Stimulated activated CD8-positive, alpha-beta memory T cell treated with anti-CD3 and anti-CD28 coated beads, Interleukin-7, amount 100 ng/mL, for 24 hours (primary cell): ENCODE measurements at regions not wholly inside any gene's neighbourhood (a gene's known extent, or its start where the extent isn't known, plus 50 kb on each side); places are given as distances from the start of the nearest gene placed in this dataset.
"Not testable (repeated sequence)": the region's sequence is repeated elsewhere in the genome, so short reads cannot be mapped to it uniquely, and the experiment has no call there.

Source experiments
- DNase-seq: peaks from one replicate; pipeline ENCODE4 v3.0.0-alpha.2; 2020; ENCODE audit warnings: low read depth

DNA sequence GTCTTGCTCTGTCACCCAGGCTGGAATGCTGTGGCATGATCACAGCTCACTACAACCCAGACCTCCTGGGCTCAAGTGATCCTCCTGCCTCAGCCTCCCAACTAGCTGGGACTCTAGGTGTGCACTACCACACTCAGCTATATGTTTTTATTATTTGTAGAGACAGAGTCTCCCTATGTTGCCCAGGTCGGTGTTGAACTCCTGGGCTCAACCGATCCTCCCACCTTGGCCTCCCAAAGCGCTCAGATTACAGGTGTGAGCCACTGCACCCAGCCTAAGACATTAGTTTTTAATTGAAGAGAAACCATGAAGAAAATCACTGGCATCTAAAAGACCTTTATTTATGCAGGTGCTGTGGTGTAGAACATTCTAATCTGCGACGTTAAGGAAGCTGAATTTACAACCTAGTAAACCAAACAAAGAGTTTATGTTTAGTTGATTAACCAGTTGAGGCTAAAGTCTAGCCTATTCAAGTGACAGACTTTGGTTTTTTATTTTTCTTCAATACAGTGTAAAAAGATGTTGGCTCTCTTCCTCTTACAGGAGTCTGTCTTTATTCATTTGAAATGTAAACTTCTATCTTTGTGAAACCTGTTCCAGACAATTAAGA is 52.5 kb upstream of the NBL1 start:
- no peak for DNase-seq

DNA sequence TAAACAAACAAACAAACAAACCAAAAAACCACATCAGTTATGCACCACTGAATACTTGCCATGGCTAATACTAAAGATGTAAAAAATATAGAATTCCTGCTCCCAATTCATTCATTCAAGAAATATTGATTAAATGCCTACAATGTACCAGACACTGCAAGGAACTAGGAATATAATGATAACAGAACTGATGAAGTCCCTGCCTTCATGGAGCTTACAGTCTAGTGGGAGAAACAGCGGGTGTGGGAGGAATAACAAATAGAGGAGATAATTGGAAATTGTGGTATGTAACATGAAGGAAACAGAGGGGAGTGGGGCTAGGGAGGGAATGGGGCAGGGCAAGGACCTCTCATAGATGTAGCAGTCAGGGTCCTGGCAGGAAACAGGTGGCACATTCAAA is 58.6 kb upstream of the NBL1 start:
- no peak for DNase-seq

DNA sequence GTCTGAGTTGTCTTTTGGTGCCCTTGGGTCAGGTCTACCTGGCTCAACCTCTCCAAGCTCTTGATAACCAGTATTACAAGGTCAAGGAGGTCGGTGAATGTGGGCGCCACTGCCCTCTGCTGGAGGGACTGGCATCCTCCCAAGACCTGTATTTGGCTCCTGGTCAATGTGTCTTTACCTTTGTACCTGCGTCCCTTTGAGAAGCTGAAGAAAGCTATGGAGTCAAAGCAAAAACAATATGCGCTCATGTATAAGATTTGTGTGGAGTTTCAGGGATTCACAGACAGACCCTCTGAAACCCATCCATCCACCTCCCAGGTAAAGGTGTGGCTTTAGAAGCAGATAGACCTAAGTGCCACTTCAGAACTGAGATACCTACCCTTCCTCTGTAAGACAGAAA is 61.8 kb upstream of the NBL1 start:
- DNase-seq: peak; percentile 58

DNA sequence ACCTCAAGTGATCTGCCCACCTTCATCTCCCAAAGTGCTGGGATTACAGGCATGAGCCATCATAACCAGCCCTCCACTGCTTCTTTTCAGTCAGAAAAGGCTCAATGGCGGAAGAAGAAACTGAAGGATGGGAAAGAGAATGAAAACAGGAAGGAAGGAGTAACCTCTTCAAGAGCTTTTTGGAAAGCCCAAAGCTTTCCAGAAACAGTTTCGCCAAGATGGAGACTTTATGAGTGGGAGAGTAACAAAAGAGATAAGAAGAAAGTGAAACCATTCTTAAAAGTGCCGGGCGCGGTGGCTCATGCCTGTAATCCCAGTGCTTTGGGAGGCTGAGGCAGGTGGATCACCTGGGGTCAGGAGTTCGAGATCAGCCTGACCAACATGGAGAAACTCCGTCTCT is 62.7 kb upstream of the NBL1 start:
- no peak for DNase-seq

DNA sequence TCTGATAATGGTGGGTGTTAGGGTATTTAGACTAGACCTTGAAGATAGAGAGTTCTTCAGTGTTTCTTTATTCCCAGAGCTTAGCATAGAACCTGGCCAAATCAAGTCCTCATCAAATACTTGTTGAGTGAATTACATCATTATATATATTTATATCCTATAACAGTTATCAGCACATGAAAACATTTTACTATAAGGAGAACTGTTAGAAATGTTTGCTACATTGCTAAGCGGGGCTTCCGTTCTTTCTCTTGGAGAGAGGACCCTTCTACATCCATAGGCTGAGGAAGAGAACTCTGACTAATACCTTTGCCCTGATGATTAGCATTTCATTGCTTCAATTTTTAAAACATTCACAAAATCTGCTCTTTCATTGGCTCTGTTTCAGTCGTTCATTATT is 66.5 kb upstream of the NBL1 start:
- DNase-seq: no peak

DNA sequence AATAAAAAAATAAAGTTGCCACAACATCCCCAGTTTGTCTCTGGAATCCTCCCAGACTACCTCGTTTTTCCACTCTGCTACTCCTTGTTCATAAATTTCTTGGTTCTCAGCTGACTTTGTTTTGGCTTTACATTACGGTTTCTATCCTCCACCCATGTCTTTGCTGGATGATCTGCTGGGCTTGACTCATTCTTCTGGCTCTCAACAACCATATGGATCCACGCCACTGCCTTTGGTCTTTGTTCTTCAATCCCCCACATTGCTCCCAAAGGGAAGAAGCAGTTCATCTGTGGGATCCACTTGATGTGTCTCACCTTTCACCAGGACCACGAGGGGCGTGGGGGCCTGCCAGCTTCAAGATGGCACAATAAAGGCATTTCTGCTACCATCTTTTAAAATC is 67.1 kb upstream of the NBL1 start:
- DNase-seq: no peak

DNA sequence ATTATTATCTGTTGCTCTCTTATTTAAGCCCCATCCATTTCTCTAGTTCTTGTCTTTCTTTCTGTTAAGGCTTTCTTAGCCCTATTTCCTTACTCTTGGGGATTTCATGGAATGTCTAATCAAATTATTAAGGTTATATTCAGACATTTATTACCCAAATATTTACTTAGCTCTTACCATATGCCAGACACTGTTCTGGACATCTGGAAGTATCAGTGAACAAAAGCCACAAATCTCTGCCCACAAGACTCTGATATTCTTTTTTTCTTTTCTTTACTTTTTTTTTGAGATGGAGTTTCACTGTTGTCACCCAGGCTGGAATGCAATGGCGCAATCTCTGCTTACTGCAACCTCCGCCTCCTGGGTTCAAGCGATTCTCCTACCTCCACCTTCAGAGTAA is 74.3 kb upstream of the NBL1 start:
- no peak for DNase-seq

DNA sequence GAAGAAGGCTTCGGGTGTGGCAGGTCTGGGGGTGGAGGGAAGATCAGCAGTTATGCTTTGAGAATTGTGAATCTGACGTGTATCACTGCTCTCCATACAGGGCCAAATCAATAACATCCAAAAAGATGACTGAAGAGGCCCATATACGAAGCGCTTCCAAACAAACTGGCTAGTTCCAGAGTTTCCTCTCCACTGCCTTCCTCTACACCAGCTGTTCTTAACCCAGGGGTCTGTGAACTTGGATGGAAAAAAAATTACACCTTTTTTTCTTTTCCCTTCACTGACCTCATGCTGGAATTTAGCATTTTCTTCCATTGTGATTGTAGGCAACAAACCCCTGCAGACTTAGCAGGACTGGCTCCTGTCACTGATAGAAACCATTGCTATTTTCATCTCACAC is 77.1 kb upstream of the NBL1 start:
- no peak for DNase-seq

DNA sequence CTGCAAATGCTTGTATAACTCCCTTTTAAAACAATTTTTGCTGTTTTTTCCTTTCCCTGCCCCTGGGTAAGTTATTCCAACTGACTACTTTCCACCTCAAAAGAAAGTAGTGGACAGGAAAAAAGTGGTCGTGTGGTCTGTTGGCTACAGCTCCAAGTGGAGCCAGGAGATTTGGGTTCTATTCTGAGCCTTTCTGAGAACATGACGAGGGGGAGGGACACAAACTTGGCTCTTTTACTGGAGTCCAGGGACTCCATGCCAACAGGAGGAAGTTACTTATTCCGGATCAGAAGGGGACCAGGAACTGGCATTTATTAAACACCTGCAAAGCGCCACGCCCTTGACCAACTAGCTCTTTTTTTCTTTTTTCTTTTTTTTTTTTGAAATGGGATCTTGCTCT is 79.0 kb upstream of the CAPZB start:
- DNase-seq: no peak

DNA sequence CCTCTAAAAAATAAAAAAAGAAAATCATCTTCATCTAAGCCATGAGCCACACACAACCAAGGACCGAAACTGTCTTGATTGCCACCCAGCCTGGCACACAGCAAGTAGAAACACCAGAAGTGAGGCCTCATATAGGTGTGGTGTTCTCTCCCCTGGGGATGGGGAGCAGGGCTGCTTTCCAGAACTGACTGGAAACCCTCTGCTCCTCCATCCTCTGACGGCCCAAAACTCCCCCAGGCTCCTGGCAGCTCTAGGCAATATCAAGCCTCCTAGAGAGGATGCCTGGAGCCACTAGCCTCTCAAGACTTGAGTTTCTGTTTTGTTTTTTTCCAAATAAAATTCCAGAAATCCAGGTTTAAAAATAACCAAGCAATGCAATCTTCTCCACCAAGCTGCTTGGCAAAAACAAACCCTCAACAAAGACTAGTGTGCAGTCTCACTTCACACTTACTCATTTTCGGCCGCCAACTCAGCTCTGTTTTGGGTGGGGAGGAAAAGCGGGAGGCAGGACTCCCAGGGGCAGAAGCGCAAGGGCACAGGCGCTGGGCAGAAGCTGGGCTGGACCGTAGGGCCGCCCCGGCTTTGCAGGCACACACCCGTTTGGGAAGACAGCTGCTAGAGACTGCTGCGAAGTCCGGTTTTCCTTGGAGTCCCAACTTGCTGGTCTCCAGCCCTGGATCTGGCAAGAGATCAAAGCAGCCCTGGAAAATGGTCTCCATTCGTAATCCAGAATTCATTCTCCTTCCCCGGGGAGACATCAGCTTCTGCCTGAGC is 78.2 kb upstream of the CAPZB start:
- no peak for DNase-seq

DNA sequence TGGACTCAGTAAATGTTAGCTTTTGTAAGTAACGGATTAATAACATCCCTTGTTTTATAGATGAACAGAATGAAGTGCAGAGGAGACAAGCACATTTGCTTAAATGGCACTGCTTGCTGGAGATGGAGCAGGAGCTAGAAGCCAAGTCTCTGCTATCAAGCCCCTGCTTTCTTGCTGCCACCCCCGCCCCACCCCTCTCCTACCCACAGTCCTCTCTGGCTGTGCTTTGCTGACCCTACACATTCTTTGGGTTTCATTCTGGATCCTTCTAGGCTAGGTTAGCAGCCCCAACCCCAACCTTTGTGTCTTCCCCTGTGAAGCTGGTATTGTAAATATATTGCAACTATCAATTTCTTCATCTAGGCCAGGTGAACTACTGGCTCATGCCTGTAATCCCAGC is 77.5 kb upstream of the CAPZB start:
- DNase-seq: no peak

DNA sequence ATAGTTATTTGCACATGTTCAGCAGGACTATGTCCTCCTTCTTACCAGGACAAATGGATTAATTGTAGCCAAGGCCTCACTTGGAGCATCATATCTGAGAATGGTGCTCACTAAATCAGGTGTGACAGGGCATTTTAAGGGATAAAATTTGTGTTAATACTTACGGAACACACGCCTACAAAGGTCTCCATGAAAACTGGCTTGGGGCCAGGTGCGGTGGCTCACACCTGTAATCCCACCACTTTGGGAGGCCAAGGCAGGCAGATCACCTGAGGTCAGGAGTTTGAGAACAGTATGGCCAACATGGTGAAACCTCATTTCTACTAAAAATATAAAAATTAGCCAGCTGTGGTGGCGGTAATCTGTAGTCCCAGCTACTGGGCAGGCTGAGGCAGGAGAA is 75.1 kb upstream of the CAPZB start:
- no peak for DNase-seq

DNA sequence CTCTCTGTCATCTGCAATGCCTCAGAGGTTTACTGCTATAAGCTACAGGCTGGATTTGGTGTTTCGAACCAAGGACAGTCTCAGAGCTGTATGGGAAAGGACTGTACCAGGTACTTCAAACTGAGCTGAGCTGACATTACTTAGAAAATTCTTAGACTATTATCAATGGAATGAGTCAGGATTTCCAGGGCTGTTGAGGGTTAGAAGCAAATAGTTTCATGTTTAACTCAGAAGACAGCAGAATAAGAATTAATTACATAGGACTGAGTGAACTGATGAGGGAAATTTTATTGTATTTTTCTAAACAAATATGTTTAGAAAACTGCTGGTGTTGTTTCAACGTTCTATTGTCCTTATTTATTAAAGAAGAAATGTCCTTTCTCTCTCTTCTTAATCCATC is 74.3 kb upstream of the CAPZB start:
- no peak for DNase-seq

DNA sequence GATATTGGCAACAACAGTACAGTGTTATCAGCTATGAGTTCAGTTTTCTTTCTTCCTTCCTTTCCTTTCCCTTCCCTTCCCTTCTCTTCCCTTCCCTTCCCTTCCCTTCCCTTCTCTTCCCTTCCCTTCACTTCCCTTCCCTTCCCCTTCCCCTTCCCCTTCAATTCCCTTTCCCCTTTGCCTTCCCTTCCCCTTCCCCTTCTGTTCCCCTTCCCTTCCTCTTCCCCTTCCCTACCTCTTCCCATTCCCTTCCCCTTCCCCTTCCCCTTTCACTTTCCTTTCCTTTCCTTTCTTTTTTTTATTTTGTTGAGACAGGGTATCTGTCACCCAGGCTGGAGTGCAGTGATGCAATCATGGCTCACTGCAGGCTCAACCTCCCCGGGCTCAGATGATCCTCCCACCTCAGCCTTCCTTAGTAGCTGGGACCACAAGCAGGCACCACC is 72.3 kb upstream of the CAPZB start:
- no peak for DNase-seq

DNA sequence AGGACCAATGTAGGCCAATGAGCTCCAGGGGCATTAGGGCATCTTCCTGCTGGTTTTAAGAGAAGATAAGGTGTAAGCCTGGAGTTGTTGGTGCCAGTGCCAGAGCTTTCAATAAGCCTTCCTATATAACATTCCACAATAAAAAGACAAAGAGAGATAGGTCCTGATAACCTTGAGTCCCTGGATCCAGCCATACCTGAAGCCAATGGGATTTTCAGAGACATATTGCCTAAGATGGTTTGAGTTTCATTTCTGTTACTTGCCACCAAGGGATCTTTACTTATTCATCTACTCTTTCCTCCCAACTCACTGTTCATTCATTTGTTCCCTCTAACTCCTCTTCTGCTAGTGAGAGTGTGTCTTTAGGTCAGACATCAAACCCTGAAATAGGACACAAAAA is 68.8 kb upstream of the CAPZB start:
- DNase-seq: no peak

DNA sequence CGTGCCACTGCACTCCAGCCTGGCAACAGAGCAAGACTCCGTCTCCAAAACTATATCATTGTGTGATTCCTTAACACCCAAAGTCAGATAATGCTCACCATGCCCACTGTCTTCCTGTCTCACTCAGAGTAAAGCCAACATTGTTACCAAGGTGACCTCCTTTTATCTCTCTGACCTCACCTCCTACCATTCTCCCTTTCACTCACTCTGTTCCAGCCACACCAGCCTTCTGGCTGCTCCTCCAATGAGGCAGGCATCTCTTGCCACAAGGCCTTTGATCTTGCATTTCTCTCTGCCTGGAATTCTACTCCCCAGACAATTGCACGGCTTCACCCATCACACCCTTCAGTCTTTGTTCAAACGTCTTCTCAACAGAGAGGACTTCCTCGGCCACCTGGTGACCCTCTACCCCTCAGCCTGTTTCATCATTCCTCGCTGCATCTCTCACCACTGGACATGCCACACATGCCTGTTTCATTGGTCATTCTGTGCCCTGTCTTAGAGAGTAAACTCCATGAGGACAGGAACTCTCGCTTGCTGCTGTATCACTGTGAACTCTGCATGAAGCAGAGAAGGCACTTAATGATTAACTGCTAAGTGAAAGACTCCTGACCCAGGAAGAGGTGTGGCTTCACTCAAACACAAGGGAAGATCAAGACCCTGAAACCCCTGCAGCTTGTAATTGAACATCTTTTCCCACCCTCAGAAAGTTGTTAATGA is 67.1 kb upstream of the CAPZB start:
- no peak for DNase-seq

DNA sequence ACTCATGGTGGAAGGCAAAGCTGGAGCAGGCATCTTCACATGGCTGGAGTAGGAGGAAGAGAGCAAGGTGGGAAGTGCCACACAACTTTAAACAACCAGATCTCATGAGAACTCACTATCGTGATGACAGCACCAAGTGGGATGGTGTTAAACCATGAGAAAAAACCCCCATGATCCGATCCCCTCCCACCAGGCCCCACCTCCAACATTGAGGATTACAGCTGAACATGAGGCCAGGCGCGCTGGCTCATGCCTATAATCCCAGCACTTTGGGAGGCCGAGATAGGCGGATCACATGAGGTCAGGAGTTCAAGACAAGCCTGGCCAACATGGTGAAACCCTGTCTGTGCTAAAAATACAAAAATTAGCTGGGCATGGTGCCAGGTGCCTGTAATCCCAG is 66.5 kb upstream of the CAPZB start:
- DNase-seq: not testable (repeated sequence)

DNA sequence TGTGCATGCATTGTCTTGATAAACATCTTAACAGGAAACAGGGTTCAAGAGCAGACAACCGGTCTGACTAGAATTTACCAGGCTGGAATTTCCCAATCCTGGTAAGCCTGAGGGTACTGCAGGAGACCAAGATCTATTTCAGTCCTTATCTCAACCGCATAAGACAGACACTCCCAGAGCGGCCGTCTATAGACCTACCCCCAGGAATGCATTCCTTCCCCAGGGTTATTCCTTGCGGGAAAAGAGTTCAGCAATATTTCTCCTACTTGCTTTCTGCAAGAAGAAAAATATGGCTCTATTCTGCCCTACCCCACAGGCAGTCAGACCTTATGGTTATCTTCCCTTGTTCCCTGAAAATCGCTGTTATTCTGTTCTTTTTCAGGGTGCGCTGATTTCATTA is 65.1 kb upstream of the CAPZB start:
- not testable (repeated sequence) for DNase-seq

DNA sequence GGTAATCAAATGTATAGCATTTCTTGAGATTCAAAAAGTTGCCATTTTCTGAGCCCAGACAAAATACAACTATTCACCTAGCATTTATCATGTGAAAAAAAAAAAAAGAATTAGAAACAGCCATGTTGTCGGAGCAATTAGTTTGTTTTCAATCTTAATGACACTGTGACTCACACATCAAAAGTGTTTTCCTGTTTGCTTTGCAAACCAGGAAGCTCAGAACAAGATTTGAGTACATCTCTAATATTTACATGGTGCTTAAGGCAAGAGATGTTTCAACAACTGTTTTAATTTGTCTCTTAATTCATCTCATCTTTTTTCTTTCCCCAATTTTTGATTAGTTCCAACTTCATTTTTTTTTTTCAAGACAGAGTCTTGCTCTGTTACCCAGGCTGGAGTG is 62.5 kb upstream of the CAPZB start:
- no peak for DNase-seq

DNA sequence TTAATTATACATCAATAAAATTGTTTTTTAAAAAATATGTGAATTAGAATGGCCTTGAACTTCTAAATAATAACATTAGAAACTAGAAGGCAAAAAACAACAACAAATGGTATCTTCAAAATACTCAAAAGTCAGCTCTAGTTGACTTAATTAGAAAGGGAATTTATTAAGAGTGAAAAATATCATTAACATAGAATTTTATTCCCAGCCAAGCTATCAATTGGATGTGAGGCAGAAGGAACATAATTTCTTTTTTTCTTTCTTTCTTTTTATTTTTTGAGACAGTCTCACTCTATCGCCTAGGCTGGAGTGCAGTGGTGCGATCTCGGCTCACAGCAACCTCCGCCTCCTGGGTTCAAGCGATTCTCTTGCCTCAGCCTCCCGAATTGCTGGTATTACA is 51.2 kb upstream of the CAPZB start:
- no peak for DNase-seq

DNA sequence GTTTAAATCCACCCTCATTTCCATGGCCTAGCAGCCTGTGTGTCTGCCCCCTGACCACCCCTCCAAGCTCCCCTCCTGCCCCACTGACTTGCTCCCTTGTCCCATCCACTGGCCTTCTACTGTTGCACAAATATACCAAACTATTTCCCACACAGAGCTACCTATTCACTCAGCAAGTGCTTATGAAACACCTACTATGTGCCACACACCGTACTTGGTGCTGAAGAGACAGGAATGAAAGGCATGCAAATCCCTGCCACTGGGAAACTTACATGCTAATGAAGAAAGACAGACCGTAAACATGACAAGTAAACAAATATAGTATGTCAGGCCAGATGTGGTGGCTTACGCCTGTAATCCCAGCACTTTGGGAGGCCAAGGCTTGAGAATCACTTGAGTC is 49.9 kb upstream of the CAPZB start:
- DNase-seq: no peak
